ENCODE measurements at regions not wholly inside any gene's neighbourhood (a gene's known extent, or its start where the extent isn't known, plus 50 kb on each side); places are given as distances from the start of the nearest gene placed in this dataset.
"Not testable (repeated sequence)": the region's sequence is repeated elsewhere in the genome, so short reads cannot be mapped to it uniquely, and the experiment has no call there.

DNA sequence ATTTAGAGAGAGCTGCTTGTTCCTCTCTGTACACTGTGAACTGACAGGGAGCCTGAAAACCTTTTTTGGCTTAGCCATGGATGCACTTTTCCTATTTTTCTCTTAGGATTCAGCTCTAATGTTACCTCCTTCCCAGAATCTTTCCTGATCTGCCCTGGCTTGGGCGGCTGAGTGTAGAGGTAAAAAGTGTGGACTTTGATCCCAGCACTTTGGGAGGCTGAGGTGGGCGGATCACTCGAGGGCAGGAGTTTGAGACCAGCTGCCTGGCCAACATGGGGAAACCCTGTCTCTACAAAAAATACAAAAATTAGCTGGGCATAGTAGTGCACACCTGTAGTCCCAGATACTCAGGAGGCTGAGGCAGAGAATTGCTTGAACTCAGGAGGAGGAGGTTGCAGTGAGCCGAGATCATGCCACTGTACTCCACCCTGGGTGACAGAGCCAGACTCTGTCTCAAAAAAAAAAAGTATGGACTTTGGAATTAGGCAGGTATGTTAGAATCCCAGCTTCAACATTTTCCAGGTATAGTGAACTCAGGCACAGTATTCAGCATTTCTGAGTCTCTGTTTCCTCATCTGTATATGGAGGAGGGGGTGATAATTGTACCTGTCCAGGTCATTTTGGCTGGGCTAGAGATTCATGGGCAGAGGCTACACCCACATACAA, 212.5 kb upstream of the EEF2KMT start:
- H3K9me3 Mint-ChIP-seq = peaks cover 7% of the 10 kb centered on the region
- DNase-seq (ENCODE audit: low spot score in 2 of 2) = no peak
- no peak for ATAC-seq (replicated peaks; ENCODE audit: extremely low read depth, poor library complexity, severe bottlenecking)
- H3K4me1 Mint-ChIP-seq = no peaks in the 10 kb centered on the region
- H3K27ac Mint-ChIP-seq (ENCODE audit: low read depth) = no peak overlapping the region
- no peak overlapping the region for H3K4me3 Mint-ChIP-seq
- peaks cover 34% of the 10 kb centered on the region for H3K27me3 Mint-ChIP-seq
- no peaks in the 10 kb centered on the region for H3K36me3 Mint-ChIP-seq (ENCODE audit: insufficient read depth)

DNA sequence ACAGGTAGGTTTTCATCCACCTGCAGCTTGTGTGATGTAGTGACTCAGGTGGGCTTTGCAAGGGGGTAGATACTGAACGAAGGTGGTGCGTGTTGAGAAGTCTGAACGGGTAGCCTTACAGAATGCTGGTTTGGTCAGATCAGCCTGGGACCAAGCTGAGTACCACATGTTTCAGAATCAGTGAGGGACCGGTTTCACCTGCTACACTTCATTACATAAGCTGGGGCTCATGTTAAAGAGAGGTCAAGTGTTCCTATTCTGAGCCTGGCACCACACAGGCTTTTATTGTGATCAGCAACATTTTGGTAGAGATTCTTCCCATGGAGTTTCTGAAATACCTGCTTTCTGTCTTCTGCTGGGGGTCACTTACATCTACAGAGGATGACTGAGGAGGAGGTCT, 207.4 kb upstream of the EEF2KMT start:
- no peak for DNase-seq (ENCODE audit: low spot score in 2 of 2)
- peaks cover 71% of the 10 kb centered on the region for H3K27me3 Mint-ChIP-seq
- H3K27ac Mint-ChIP-seq (ENCODE audit: low read depth) = no peak overlapping the region
- H3K4me3 Mint-ChIP-seq = no peak overlapping the region
- H3K9me3 Mint-ChIP-seq = peaks cover 11% of the 10 kb centered on the region
- no peak for ATAC-seq (replicated peaks; ENCODE audit: extremely low read depth, poor library complexity, severe bottlenecking)
- no peaks in the 10 kb centered on the region for H3K36me3 Mint-ChIP-seq (ENCODE audit: insufficient read depth)
- no peaks in the 10 kb centered on the region for H3K4me1 Mint-ChIP-seq

DNA sequence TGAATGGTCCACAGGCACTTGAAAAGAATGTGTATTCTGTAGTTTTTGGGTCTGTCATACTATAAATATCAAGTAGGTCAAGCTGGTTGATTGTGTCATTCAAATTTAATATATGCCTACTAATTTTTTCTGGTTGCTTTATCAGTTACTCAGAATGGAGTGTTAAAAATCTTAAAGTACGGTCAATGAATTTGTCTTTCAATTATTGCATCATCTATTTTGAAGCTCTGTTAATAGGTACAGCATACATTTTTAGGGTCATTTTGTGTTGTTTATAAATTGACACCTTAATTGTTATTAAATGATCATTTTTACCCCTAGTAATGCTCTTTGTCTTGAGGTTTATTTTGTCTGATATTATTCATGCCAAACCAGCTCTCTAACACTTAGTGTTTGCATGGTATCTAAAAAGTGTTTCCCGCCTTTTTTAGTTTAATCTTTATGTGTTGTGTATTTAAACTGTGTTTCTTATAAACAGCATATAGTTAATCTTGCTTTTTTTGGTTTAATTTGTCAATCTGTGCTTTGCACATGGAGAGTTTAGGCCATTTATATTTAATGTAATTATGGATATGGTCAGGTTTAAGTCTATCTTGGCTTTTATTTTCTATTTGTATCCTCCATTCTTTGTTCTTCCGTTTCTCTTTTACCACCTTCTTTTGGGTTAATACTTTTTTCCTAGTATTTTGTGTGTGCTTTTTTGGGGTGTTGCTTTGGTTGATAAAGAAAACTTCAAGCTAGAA, 204.9 kb upstream of the EEF2KMT start:
- Mint-ChIP-seq H3K36me3 (ENCODE audit: insufficient read depth) (no peaks in the 10 kb centered on the region), H3K4me3 (no peak overlapping the region), H3K9me3 (peaks cover 4% of the 10 kb centered on the region), H3K27me3 (peaks cover 63% of the 10 kb centered on the region), H3K4me1 (no peaks in the 10 kb centered on the region), H3K27ac (ENCODE audit: low read depth) (no peak overlapping the region)
- ATAC-seq (replicated peaks; ENCODE audit: extremely low read depth, poor library complexity, severe bottlenecking) (no peak), DNase-seq (ENCODE audit: low spot score in 2 of 2) (no peak)

DNA sequence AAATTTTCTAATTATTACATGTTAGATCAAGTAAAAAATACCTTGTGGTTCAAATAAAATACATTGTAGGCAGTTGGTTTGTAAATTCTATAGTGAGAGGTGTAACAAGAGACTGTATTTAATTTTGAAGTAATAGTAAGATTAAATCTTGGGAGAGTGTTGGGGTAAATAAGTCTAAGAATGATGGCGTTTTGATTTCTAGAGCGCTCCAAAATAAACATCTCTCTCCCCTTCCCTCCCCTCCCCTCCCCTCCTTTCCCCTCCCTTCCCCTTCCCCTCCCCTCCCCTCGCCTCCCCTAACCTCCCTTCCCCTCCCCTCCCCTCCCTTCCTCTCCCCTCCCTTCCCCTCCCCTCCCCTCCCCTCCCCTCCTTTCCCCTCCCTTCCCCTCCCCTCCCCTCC, 200.6 kb upstream of the EEF2KMT start:
- Mint-ChIP-seq H3K9me3 (peaks cover 4% of the 10 kb centered on the region), H3K36me3 (ENCODE audit: insufficient read depth) (no peaks in the 10 kb centered on the region), H3K4me1 (no peaks in the 10 kb centered on the region), H3K27me3 (peaks cover 37% of the 10 kb centered on the region), H3K27ac (ENCODE audit: low read depth) (no peak overlapping the region), H3K4me3 (no peak overlapping the region)
- ATAC-seq (replicated peaks; ENCODE audit: extremely low read depth, poor library complexity, severe bottlenecking) (no peak), DNase-seq (ENCODE audit: low spot score in 2 of 2) (no peak)

DNA sequence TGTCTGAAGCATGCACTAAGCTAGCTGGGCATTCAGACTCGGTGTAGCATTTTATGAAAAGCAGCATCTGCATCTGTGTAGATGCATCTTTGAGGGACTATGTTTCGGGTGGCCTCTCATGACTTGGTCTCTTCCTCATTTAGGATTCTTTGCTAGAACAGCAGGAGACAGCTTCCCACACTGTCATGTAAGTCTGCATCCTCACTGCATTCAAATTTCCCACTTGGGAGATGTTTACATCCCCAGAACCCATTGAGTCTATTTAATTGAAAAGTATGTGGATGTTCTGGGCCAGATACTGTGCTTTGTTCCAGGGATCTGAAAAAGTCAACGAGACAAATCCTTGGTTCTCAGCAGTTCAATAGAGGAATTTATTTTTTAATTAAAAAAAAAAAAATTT, 198.6 kb upstream of the EEF2KMT start:
- H3K36me3 Mint-ChIP-seq (ENCODE audit: insufficient read depth) = no peaks in the 10 kb centered on the region
- no peak overlapping the region for H3K27ac Mint-ChIP-seq (ENCODE audit: low read depth)
- no peaks in the 10 kb centered on the region for H3K4me1 Mint-ChIP-seq
- DNase-seq (ENCODE audit: low spot score in 2 of 2) (no peak), ATAC-seq (replicated peaks; ENCODE audit: extremely low read depth, poor library complexity, severe bottlenecking) (no peak)
- peaks cover 4% of the 10 kb centered on the region for H3K9me3 Mint-ChIP-seq
- H3K4me3 Mint-ChIP-seq = no peak overlapping the region
- H3K27me3 Mint-ChIP-seq = peaks cover 21% of the 10 kb centered on the region

DNA sequence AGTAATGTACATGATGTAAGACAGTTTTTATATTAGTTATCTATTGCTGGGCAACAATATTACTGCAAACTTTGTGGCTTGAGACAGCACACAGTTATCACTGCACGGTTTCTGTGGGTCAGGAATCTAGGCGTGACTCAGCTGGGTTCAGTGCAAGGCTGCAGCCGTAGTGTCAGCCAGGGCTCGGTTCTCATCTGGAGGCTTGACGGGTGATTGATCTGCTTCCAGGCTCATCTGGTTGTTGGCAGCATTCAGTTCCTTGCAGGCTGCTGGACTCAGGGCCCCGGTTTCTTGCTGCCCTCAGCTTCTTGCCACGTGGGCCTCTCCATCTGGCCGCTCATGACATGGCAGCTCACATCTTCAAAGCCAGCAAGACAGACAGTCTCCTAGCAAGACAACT, 197.7 kb upstream of the EEF2KMT start:
- not testable (repeated sequence) for DNase-seq (ENCODE audit: low spot score in 2 of 2); H3K9me3 Mint-ChIP-seq; H3K4me1 Mint-ChIP-seq; H3K4me3 Mint-ChIP-seq; H3K36me3 Mint-ChIP-seq (ENCODE audit: insufficient read depth); ATAC-seq (replicated peaks; ENCODE audit: extremely low read depth, poor library complexity, severe bottlenecking); H3K27ac Mint-ChIP-seq (ENCODE audit: low read depth)
- peaks cover 12% of the 10 kb centered on the region for H3K27me3 Mint-ChIP-seq

DNA sequence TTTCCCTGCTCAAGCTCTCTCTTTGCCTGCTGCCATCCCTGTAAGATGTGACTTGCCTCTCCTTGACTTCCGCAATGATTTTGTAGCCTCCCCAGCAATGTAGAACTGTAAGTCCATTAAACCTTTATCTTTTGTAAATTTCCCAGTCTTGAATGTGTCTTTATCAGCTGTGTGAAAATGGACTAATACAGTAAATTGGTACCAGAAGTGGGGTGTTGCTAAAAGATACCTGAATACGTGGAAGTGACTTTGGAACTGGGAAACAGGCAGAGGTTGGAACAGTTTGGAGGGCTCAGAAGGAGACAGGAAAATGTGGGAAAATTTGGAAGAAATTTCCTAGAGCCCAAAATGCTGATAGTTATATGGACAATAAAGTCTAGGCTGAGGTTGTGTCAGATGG, 184.6 kb upstream of the EEF2KMT start:
- DNase-seq (ENCODE audit: low spot score in 2 of 2); ATAC-seq (replicated peaks; ENCODE audit: extremely low read depth, poor library complexity, severe bottlenecking): not testable (repeated sequence)
- peaks cover 37% of the 10 kb centered on the region for H3K9me3 Mint-ChIP-seq

DNA sequence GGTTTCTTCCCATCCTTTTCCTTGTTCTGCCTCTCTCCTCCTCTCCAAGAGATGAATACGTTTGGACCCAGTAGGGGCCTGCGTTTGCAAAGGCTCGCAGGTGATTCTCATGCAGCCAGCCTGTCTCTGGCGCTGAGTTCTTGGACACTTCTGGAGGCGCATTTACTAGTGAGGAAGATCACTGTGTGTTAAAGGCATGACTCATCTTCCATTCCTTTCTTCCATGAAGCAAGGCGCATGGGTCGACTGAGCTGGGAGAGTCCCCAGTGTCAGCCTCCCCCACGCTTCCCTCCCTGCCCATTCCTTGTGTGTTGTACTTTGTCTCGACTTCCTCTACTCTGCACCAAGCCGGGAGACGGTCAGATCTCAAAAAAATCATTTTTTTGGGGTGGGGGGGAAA, 159.9 kb upstream of the EEF2KMT start:
- Mint-ChIP-seq H3K27me3 (peaks cover 39% of the 10 kb centered on the region), H3K4me3 (no peak overlapping the region), H3K36me3 (ENCODE audit: insufficient read depth) (no peaks in the 10 kb centered on the region), H3K9me3 (no peaks in the 10 kb centered on the region), H3K4me1 (no peaks in the 10 kb centered on the region), H3K27ac (ENCODE audit: low read depth) (no peak overlapping the region)
- no peak for DNase-seq (ENCODE audit: low spot score in 2 of 2)
- no peak for ATAC-seq (replicated peaks; ENCODE audit: extremely low read depth, poor library complexity, severe bottlenecking)

More for the DNA sequence above, 184.6 kb upstream of the EEF2KMT start:
- not testable (repeated sequence) for H3K27me3 Mint-ChIP-seq; H3K4me3 Mint-ChIP-seq; H3K36me3 Mint-ChIP-seq (ENCODE audit: insufficient read depth); H3K27ac Mint-ChIP-seq (ENCODE audit: low read depth); H3K4me1 Mint-ChIP-seq

DNA sequence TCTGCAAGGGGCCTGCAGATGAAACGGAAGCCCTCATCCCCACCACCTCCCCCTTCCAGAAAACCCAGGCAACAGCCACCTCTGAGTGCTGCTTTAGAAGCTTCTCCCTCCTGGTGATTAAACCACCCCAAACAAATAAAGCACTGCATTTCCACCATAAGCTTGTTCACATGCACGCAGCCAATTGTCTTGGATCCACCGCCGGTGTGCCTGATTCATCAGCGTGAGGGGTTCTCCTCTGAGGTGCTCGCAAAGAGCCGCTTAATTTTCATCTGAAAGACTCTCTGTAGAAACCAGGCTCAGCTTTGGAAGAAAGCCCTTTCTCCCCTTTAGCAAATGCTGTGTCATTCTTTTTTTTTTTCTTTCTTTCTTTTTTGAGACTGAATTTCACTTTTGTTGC, 155.2 kb upstream of the EEF2KMT start:
- H3K4me3 Mint-ChIP-seq = no peak overlapping the region
- H3K4me1 Mint-ChIP-seq = no peaks in the 10 kb centered on the region
- no peak overlapping the region for H3K27ac Mint-ChIP-seq (ENCODE audit: low read depth)
- H3K27me3 Mint-ChIP-seq = peaks cover 44% of the 10 kb centered on the region
- H3K9me3 Mint-ChIP-seq = no peaks in the 10 kb centered on the region
- ATAC-seq (replicated peaks; ENCODE audit: extremely low read depth, poor library complexity, severe bottlenecking) = no peak
- no peak for DNase-seq (ENCODE audit: low spot score in 2 of 2)
- no peaks in the 10 kb centered on the region for H3K36me3 Mint-ChIP-seq (ENCODE audit: insufficient read depth)

DNA sequence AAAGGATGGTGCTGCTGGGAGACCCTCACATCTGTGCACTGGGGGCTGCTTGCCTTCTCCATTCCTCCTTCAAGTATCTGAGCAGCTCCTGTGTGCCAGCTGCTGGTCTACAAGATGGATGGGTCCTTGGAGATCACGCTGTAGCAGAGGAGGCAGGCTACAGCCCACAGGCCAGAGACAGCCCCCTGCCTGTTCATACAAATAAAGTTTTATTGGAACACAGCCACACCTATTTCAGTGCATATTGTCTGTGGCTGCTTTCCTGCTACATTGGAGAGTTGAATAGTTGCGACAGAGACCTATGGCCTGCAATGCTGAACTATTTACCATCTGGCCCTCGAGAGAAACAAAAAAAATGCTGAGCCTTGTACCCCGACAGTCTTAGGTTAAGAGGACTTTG, 149.8 kb upstream of the EEF2KMT start:
- not testable (repeated sequence) for H3K4me3 Mint-ChIP-seq; ATAC-seq (replicated peaks; ENCODE audit: extremely low read depth, poor library complexity, severe bottlenecking); DNase-seq (ENCODE audit: low spot score in 2 of 2); H3K36me3 Mint-ChIP-seq (ENCODE audit: insufficient read depth); H3K4me1 Mint-ChIP-seq; H3K9me3 Mint-ChIP-seq; H3K27ac Mint-ChIP-seq (ENCODE audit: low read depth)
- H3K27me3 Mint-ChIP-seq = peaks cover 20% of the 10 kb centered on the region

DNA sequence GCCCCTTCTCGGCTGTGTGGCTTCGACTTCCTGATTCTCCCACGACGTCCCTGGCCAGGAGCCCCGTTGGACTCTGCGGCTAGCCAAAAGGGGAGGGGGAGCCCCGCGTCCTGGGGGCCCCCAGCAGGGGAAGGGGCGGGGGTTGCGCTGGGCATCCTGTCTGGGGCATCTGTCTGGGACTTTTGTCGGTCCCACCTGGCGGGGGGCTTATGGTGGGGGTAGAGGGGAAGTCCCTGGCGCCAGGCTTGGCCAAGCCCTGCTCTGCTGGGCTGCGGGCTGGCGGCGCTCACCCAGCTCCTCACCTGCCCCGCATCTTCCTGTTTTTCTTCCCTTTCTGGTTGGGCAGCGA, 142.7 kb upstream of the EEF2KMT start:
- not testable (repeated sequence) for H3K36me3 Mint-ChIP-seq (ENCODE audit: insufficient read depth); DNase-seq (ENCODE audit: low spot score in 2 of 2); H3K27ac Mint-ChIP-seq (ENCODE audit: low read depth); H3K9me3 Mint-ChIP-seq; H3K4me1 Mint-ChIP-seq; ATAC-seq (replicated peaks; ENCODE audit: extremely low read depth, poor library complexity, severe bottlenecking)
- H3K27me3 Mint-ChIP-seq = peaks cover 43% of the 10 kb centered on the region
- peak overlapping the region; percentile 23 for H3K4me3 Mint-ChIP-seq

DNA sequence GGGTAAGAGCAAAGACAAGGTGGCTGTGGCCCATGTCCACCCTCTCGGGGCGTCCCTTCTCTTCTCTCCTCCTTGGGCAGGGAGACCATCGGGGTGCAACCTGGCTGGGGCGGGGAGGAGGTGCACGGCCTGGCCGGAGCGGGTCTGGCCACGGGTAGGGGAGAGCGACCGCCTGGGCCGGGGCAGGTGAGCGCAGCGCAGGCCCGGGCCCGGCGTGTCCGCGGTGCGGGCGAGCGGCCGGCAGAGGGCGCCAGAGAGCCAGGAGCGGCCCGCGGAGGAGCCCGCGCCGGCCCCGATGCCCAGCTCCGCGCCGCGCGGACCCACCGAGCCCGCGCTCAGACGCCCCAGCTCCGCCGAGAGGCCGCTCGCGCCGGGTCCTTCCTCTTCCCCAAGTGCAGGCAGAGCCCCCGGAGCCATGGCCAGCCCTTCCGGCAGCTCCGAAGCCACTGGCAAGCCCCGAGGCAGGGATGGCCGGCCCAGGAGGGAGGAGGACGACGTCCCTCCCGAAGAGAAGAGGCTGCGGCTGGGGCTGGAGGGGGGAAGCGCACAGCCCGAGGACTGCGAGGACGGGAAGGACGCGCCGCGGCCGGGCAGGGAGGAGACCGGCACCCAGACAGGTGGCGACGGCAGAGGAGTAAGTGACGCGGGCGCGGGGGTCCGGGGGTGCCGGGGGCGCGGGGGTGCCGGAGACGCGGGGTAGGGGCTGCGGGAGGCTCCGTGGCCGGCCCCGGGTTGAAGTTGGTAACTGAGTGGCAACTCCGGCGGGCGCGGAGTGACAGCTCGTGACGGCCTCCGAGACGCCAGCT, 142.1 kb upstream of the EEF2KMT start:
- not testable (repeated sequence) for H3K4me1 Mint-ChIP-seq; H3K9me3 Mint-ChIP-seq; ATAC-seq (replicated peaks; ENCODE audit: extremely low read depth, poor library complexity, severe bottlenecking); H3K27ac Mint-ChIP-seq (ENCODE audit: low read depth); H3K36me3 Mint-ChIP-seq (ENCODE audit: insufficient read depth)
- DNase-seq (ENCODE audit: low spot score in 2 of 2) = peak in 1 of 2 donors; percentile 39
- Mint-ChIP-seq H3K27me3 (peaks cover 37% of the 10 kb centered on the region), H3K4me3 (peak overlapping the region; percentile 57)

DNA sequence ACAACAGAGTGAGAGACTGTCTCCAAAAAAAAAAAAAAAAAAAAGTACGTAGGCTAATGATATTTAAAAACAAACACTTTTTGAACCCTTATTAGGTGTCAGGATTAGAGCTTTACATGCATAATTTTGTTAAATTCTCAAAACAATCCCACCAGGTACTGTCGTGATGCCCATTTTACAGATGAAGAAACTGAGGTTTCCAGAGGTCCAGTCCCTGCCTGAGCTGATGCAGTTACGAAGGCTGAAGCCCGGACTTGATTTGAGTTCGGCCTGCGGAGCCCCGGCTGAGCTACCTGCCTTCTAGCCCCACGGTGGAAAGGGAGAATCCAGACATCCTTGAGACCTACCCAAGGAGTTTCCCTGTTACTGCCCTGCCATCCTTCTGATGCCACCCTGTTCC, 137.5 kb upstream of the EEF2KMT start:
- no peak overlapping the region for H3K27ac Mint-ChIP-seq (ENCODE audit: low read depth)
- no peak for ATAC-seq (replicated peaks; ENCODE audit: extremely low read depth, poor library complexity, severe bottlenecking)

More for the DNA sequence above, 137.5 kb upstream of the EEF2KMT start:
- Mint-ChIP-seq H3K4me1 (peaks cover 5% of the 10 kb centered on the region), H3K36me3 (ENCODE audit: insufficient read depth) (no peaks in the 10 kb centered on the region), H3K9me3 (no peaks in the 10 kb centered on the region), H3K27me3 (peaks cover 48% of the 10 kb centered on the region), H3K4me3 (no peak overlapping the region)
- DNase-seq (ENCODE audit: low spot score in 2 of 2) = no peak

All from central memory CD8-positive, alpha-beta T cell (primary cell).